SU-DHL-6 (cell line): ENCODE measurements at regions not wholly inside any gene's neighbourhood (a gene's known extent, or its start where the extent isn't known, plus 50 kb on each side); places are given as distances from the start of the nearest gene placed in this dataset.

Source experiments
- EZH2phosphoT487 ChIP-seq: fragments of 200-600 bp; sonication (generic), shearing (Covaris generic); conservative IDR thresholded peaks from 2 replicates; pipeline ENCODE4 v1.6.1; 2018; ENCODE audit warnings: mild to moderate bottlenecking, antibody characterized with exemption, low read length, moderate library complexity, mixed read lengths
- TF ChIP-seq, protein P1 (sequence below): fragments of 200-600 bp; sonication (generic); IDR thresholded peaks from one replicate; pipeline ENCODE4 v1.5.1; 2017; ENCODE audit warnings: antibody characterized with exemption, mild to moderate bottlenecking, low read length, moderate library complexity; ENCODE audit not compliant: insufficient read depth, poor library complexity, severe bottlenecking

DNA sequence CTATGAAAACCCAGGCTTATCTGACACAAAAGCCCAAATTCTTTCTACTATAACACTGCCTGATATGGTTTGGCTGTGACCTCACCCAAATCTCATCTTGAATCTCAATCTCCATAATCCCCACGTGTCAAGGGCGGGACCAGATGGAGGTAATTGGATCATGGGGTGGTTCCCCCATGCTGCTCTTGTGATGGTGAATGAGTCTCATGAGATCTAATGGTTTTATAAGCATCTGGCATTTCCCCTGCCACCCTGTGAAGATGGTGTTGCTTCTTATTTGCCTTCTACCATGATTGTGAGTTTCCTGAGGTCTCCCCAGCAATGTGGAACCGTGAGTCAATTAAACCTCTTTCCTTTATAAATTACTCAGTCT is 123.3 kb upstream of the USP24 start:
- TF ChIP-seq, protein P1, sequence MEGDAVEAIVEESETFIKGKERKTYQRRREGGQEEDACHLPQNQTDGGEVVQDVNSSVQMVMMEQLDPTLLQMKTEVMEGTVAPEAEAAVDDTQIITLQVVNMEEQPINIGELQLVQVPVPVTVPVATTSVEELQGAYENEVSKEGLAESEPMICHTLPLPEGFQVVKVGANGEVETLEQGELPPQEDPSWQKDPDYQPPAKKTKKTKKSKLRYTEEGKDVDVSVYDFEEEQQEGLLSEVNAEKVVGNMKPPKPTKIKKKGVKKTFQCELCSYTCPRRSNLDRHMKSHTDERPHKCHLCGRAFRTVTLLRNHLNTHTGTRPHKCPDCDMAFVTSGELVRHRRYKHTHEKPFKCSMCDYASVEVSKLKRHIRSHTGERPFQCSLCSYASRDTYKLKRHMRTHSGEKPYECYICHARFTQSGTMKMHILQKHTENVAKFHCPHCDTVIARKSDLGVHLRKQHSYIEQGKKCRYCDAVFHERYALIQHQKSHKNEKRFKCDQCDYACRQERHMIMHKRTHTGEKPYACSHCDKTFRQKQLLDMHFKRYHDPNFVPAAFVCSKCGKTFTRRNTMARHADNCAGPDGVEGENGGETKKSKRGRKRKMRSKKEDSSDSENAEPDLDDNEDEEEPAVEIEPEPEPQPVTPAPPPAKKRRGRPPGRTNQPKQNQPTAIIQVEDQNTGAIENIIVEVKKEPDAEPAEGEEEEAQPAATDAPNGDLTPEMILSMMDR: no peak
- TF ChIP-seq EZH2phosphoT487: no peak
